22Rv1 (cell line): ENCODE measurements at regions not wholly inside any gene's neighbourhood (a gene's known extent, or its start where the extent isn't known, plus 50 kb on each side); places are given as distances from the start of the nearest gene placed in this dataset.

ENCODE experiments used
- ZFX ChIP-seq: fragments of 450-650 bp; IDR thresholded peaks from 2 replicates; pipeline ENCODE4 v1.6.1; 2017; ENCODE audit warnings: antibody characterized with exemption, borderline replicate concordance
- TF ChIP-seq, protein P1 (sequence below): fragments of 450-650 bp; IDR thresholded peaks from 2 replicates; pipeline ENCODE4 v1.5.1; 2017; ENCODE audit warnings: mild to moderate bottlenecking

DNA sequence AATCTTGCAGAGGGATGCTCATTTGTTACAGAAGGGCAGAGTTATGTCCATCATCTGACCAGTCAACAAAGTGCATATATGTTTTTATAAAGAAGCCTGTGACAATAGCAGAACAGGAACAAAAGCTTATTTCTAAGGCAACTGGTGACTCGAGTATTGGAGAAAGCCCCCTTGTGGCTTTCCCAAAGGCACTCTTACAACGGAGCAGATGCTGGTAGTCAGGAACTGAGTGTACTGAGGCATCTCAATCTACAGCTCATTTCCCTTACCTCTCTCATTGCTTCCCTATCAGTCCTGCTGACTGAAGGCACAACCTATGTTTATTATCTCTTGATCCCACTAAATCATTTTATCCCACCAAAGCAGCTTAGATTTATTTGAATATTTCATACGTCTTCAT lies 557.1 kb upstream of the CHAC2 start:
- TF ChIP-seq, protein P1, sequence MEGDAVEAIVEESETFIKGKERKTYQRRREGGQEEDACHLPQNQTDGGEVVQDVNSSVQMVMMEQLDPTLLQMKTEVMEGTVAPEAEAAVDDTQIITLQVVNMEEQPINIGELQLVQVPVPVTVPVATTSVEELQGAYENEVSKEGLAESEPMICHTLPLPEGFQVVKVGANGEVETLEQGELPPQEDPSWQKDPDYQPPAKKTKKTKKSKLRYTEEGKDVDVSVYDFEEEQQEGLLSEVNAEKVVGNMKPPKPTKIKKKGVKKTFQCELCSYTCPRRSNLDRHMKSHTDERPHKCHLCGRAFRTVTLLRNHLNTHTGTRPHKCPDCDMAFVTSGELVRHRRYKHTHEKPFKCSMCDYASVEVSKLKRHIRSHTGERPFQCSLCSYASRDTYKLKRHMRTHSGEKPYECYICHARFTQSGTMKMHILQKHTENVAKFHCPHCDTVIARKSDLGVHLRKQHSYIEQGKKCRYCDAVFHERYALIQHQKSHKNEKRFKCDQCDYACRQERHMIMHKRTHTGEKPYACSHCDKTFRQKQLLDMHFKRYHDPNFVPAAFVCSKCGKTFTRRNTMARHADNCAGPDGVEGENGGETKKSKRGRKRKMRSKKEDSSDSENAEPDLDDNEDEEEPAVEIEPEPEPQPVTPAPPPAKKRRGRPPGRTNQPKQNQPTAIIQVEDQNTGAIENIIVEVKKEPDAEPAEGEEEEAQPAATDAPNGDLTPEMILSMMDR: no peak
- TF ChIP-seq ZFX: no peak
